GM21619 (cell line): ENCODE measurements at regions not wholly inside any gene's neighbourhood (a gene's known extent, or its start where the extent isn't known, plus 50 kb on each side); places are given as distances from the start of the nearest gene placed in this dataset.
"Not testable (repeated sequence)": the region's sequence is repeated elsewhere in the genome, so short reads cannot be mapped to it uniquely, and the experiment has no call there.

Experiments used
- ATAC-seq: cut with Tn5 transposase; IDR thresholded peaks from one replicate; pipeline ENCODE4 v1.9.1; 2021; ENCODE audit not compliant: unreplicated experiment

DNA sequence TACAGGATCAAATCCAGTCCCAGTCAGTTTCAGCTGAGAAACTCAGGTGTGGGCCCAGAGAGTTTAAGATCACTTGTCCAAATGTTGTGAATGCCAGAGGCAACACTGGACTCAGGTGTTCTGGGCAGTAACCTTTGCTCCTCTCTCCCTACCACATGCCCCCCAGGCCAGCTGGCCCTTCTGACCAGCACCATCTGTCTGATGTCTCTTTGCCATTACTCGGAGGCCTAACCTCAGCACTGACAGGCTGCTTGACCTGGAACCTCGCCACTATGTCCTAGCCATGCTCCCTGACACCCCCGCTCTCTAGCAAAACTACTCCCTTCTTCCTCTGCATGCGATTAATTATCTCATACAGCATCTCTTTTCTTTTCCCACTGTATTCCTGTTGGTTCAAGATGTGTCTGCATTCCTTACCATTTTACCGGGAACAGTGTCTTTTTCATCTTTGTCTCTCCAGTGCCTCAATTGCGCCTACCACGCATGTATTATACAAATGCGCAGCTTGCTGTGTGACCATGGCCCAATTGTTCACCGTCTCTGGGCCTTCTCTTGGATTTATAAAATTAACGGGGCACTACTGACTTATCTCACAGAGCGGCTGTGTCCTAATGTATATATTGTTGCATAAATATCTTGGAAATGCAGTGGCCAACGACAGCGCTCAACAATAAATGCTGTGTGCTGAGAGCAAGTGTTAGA is 159.5 kb upstream of the IRF2BP2 start:
- ATAC-seq = no peak

DNA sequence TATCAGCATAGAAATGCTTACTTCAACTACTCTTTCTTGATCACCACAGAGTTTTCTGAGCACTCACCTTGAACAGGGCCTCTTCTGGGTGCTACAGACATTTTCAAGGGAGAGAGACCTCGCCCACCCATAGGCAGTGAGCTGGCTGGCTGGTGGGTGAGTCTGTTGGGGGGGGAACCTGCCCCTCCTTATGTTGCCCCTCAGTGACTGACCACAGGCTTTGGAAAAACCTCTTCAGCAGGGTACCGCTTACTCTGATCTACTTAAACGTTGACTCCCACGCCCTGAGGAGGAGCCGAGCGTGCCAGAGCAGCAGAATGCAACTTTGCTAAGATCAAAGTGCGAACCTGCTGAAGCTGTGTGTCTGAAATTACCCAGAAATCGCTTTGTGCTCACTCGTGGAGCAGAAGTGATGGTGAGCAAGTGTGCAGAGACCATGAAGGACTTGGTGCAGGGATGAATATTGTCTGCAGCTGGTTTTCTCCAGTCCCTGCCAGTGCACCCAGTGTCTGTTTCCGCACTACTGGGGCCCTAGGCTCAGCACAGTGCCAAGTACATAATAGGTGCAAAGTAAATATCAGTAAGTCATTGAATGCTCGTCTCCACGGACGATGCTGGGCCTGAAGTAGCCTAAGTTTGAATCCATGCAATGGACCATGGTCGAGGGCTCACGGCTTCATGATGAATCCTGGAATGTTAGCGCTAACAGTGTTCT is 158.7 kb upstream of the IRF2BP2 start:
- no peak for ATAC-seq

DNA sequence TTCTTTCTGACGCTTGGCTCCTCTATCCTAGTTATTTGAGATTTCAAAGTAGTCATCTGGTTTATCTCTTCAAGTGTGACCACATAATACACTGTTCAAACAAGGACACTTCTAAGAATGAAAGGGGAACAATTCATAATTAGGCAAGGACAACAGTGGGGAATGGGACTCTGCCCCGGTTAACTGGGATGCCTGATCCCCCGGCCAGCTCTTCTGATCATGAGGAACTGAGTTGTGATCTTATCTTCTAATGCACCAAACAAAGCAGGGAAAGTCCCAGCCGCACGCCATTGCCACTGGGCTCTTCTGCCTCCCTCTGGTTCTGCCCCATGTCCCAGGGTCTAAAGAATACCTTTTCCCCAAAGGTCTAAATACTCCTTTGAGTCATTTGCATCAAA is 158.2 kb upstream of the IRF2BP2 start:
- no peak for ATAC-seq

DNA sequence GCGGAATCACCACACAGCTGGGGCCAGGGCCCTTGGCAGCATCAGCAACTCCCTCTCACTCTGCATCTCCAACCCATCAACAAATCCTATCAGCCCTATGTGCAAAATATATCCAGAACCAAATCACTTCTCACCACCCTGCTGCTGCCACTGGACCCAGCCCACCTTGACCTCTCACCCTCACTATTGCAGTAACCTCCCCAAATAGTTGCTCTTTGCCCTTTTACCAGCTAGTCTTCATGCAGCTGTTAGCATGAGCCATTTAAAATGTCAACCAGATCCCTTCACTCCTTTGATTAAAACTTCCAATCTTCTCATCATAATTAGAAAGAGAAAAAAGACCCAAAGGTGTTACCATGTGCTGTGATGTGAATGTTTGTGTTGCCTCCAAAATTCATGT is 155.7 kb upstream of the IRF2BP2 start:
- ATAC-seq = no peak

DNA sequence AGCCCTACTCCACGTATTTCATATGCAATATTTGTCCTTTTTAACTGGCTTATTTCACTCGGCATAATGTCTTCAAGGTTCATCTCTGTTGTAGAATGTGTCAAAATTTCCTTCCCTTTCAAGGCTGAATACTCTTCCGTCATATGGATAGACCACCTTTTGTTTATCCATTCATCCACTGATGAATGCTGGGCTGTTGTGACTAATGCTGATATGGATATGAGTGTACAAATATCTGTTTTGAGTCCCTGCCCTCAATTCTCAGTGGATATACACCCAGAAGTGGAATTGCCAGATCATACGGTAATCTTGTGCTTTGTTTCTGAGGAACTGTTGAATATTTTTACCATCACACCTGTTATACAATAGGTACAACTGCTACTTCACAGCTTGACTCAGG is 155.2 kb upstream of the IRF2BP2 start:
- ATAC-seq = no peak

DNA sequence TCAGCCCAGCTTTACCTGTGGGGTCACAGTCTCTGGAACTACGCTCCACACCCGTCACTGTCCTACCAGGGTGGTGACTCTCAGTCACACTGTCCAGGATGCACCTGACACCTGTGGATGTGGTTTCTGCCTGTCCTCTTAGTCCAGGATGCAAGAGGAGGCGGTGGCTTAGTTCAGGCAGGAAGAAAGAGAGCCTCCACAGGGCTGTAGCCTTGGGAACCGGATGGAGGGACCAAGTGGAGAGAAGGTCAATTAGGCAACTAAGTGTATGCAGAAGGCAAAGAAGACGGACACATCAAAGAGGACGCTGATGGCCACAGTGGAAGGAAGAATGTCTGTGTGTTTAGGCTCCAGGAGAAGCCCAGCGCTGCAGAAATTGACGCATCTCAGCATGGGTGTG is 153.9 kb upstream of the IRF2BP2 start:
- no peak for ATAC-seq

DNA sequence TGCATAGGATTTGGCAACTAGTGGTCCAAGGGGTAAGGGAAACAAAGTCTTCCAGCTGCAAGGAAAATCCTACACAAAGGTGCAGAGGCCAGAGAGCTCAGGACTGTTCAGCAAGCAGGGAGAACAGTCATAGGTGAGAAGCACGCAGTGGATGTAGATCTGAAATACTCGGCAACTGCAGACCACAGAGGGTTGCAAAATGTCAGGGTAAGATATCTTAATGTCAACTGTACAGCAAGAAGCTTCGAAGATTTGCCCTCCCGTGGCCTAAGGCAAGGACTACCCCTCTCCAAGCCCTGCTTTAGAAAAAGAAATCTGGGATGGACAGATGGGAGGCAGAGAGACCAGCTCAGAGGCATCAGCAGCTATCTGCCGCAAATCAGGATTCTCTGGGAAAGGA is 153.4 kb upstream of the IRF2BP2 start:
- no peak for ATAC-seq

DNA sequence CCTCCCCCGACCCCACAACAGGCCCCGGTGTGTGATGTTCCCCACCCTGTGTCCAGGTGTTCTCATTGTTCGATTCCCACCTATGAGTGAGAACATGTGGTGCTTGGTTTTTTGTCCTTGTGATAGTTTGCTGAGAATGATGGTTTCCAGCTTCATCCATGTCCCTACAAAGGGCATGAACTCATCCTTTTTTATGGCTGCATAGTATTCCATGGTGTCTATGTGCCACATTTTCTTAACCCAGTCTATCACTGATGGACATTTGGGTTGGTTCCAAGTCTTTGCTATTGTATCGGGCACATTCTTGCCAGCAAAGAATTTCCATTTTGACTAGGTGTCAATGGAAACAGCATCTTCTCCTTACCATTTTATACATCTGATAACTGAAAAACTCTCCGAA is 152.1 kb upstream of the IRF2BP2 start:
- ATAC-seq = not testable (repeated sequence)

DNA sequence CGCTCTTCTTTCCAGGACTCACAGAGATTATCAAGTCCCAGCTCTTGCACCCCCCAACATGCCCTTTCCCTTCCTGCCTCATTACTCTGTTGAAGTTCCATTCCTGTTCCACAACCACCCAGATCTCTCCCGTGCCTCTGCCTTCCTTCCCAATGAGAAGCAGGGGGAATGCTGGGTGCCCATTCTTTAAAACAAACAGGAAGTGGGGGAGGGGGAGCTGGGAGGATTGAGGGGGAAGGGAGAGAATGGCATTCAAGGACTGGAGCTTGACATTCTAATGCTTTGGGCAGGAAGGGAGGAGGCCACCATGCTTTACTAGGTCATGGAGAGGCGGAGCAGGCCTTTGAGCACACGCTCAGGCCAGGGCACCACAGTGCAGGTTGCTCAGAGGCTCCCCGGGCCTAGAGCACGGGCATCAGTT is 150.3 kb upstream of the IRF2BP2 start:
- ATAC-seq = no peak

DNA sequence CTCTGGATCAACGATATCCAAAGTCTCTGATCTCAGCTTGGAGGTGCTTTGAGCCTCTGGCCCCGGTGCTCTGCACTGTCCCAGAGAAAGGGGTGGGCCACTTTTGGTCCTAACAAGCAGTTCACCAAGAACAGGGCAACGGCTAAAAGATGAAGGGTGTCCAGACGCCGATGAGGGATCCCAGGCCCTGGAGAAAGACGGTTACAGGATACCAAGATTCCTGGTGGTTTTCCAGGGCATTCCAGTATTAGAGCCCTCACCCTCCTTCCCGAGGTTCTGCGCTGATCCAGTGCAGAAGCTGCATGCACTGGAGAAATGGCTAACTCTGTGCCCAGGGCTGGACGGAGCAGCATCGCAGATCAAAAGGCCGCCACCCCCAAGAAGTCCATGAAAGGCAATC is 149.9 kb upstream of the IRF2BP2 start:
- ATAC-seq = no peak

DNA sequence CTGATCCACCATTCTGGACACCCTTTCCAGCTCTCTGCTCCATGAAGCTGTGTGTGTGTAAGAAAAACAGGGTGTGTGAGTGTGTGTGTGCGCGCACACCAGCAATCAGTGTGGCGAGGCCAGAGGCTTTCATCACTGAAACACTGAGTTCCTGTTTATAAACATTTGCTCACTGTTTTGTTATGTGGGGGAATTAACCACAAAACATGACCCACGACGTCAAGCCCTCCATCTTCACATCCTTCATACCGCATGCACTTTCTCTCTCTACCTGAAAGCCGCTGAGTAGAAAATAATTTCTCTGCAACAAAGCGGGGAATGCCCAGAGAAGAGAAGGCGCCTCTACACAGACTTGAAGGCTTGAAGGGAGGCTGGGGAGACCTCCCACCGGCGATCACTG is 148.9 kb upstream of the IRF2BP2 start:
- ATAC-seq = no peak

DNA sequence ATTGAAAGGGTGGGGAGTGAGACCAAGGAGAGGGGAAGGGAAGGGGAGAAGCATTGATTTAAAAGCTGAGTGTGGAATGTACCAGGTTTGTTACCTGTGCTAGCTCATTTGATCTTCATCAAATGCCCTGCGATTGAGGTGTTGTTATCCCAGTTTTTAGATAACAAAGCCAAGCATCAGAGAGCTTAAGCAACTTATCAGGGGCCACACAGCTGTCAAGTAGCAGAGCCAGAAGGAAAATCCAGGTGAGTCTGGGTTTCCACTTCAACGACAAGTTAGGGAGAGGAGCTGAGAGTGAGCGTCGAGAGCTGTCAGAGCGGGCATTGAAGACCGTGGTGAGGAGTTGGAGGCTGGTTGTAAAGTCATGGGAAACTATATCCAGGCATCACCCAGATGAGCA is 146.9 kb upstream of the IRF2BP2 start:
- no peak for ATAC-seq

DNA sequence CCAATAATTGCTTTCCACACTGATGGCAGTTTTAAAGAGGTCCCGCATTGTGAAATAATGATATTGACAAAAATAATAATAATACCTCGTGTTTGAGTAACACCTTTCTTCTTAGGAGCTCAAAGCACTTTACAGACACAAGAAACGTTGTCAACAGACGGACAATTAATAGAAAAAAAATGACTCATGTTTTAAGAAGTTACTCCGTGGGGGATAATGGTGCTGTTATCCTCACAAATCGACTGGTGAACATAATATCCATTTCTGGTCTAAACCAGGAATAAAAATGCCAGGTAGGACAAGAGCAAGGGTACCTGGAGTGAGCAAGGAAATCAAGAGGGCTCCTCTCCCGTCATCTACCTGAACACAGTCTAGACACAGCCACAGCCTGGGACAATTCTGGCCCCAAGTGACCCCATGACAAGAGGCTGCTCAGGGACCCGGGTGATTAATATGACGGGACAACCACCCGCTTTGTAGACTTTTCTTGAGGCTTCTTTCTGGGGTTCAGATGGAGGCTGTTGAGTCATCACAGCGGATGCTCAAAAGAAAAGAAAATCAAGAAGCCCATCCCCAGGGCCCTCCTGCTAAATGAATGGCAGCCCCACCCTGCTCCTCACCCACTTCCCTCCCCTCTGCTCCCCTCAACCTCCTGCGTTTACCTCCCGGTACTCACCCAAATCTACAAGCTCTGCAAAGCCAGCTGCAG is 146.2 kb upstream of the IRF2BP2 start:
- ATAC-seq = no peak

DNA sequence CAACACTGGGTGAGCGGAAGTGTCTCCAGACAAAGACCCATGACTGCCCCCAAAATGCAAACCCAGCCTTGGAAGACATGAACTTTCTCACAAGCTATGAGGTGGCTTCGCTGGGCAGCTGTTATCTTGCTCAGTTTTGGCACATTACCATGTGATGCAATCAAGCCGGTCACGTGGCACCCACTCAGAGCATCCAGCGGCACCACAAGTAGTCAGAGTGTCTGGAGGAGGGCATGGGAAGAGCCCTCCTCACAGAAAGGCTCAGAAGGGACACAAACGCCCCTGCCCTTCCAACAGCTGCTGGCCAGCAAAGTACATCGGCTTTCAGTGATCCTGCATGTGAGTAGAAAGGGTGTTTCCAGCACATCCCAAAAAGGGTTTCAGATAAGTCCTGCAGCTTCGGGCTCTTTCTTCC is 145.5 kb upstream of the IRF2BP2 start:
- ATAC-seq = no peak

DNA sequence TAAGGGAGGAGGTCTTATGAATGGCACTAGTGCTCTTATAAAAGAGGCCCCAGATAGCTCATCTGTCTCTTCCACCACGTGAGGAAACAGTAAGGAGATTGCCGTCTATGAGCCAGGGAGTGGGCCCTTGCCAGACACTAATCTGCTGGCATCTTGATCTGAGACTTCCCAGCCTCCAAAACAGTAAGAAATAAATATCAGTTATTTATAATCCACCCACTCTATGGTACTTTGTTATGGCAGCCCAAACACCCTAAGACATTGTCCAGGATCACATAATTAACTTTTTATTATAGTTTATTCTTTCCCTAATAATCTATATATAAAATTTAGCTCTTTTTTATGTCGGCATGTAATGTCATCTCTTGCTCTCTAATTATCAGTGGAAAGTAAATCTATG is 144.0 kb upstream of the IRF2BP2 start:
- ATAC-seq = no peak

DNA sequence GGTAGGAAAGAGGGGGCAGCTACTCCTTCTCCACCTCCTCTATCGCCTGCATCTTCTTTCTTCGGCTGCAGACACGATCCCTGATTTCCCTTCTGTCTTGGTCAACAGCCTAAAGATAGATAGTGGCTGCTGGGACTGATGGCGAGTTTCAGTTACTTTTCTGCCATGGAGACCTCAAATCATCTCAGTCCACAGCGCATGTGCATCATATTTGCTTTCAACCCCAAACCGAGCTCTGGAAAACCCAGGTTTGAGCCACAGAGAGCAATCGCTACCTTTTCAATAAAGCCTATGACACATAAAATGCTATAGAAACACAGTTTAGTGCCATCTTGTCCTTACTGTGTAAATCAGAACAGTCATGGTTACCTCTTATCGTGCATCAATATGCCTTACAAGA is 142.9 kb upstream of the IRF2BP2 start:
- no peak for ATAC-seq

DNA sequence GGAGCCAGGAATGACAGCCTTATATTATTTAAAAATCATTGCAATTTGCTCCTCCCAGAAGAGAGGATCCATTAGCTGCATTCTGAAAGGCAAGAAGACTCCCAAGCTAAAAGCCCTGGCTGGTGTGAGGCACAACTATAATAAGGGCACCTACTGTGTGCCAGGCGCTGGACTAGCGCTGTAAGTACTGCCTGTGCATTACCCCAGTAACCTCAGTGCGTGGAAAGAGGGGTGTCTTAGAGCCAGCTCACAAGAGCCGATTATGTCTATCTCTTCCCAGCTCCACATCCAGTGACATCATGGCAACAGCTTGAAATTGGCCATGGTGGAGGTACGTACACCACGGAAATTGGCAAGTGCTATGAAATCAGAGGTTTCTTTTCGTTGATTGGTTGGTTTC is 141.7 kb upstream of the IRF2BP2 start:
- ATAC-seq = no peak

DNA sequence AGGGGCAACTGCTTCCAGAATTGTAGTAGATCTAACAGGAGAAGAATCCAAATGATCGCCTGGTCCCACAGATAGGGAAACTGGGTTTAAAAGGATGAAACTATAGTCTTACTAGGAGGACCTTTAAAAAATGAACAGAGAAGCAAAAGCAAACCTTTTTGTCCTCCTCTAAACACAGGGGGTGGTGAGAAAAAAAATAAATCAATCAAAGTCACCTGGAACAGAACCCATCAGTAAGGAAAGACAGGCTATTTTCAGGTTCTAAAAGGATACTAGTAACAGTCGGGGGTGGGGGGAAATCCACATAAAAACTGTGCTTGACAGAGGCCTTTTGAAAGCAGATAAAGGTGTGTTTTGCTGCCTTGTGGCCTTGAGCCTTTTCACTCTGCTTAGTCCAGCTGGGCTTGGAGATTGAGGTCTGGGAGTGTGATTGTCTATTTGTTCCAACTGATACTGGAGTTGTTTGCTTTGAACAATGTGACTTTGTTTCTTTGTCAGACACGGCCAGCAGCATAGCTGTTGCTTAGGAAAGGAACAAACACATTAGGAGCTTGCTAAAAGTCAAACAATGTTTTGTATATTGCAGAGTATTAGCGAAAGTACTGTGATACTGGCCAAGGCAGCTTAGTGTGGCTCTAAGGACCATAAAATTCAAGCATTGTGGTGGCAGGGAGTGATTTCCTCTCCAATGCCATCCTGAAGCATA is 141.1 kb upstream of the IRF2BP2 start:
- no peak for ATAC-seq

DNA sequence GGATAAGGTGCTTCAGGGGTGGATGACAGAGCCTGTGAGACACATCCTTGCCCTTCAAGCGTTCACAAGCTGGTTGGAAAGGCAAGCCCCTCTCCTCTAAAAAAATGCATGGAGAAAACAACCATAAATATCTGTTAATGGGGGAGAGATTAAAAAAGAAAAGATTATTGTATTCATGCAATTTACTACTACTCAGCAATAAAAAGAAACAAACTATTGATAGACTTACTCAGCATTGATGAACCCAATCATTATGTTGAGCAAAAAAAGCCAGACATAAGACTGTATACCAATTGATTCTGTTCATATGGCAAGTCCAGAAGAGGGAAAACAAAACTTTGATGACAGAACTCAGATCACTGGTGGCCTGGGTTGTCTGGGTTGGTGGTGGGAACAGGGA is 138.7 kb upstream of the IRF2BP2 start:
- no peak for ATAC-seq

DNA sequence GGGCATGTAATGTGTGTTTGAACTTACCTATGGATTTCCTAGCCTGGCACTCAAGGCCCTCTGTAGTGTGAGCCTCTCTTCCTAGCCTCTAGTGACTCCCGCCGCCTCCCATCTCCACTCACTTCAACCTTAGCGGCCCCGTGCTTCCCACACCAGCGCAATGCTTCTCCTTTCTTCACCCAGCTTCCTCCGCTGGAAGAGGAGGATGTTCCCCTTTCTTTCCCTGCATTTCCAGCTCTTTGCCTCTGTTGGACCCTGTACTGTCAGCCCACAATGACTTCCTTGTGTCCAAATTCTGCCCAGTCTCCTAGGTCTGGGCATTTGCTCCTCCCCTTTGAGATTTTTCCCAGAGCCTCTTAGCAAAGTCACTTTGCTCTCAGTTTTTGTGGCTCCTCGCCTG is 138.1 kb upstream of the IRF2BP2 start:
- ATAC-seq = no peak

DNA sequence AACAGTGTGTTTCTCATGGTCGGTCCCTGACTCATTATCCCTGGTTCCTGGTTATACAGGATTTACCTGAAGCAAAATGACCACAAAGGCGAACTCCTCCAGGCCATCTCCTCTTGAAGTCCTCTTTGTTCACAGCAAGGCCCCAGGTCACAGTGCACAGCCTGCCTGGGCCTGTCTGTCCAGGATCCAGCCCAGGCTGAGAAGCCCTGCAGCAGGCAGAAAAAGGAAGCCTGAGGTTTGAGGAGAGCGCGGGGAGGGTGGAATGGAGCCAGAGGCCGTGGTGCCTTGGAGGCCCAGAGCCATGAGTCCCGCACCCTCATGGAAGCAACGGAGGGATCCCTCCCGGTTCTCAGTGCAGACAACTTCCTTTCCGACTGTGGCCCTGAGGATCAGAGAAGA is 136.8 kb upstream of the IRF2BP2 start:
- no peak for ATAC-seq
